Common myeloid progenitor, CD34-positive (primary cell): ENCODE measurements at regions not wholly inside any gene's neighbourhood (a gene's known extent, or its start where the extent isn't known, plus 50 kb on each side); places are given as distances from the start of the nearest gene placed in this dataset.
"Not testable (repeated sequence)": the region's sequence is repeated elsewhere in the genome, so short reads cannot be mapped to it uniquely, and the experiment has no call there.

ENCODE experiments used
- CTCF ChIA-PET: fragments of 350-600 bp; sonication (Branson Sonifier 250); formaldehyde crosslinking; loops from one replicate; lab custom pipeline; 2021; ENCODE audit warnings: antibody characterized with exemption; lab: Charles Lee
- POLR2A ChIA-PET: fragments of 350-600 bp; sonication (Branson Sonifier 250); formaldehyde crosslinking; loops from one replicate; lab custom pipeline; 2021; ENCODE audit warnings: antibody characterized with exemption; lab: Charles Lee
- DNase-seq, 3 donors: peaks; one replicate each; pipeline versions ENCODE4 v3.0.0 to v3.0.0-alpha.2; 2013
- H3K27ac ChIP-seq, 2 experiments: 1 replicate in 1 of 2; 2 replicates in 1 of 2; pipeline ENCODE4 v1.7.0; 2013; ENCODE audit warnings: inconsistent platforms in 2 of 2, low read length in 2 of 2, mild to moderate bottlenecking in 2 of 2, low read depth in 1 of 2, moderate library complexity in 1 of 2; ENCODE audit not compliant: severe bottlenecking in 2 of 2, insufficient read depth in 1 of 2, poor library complexity in 1 of 2
- H3K27me3 ChIP-seq, 5 experiments: replicated peaks in 2 of 5; 1 replicate in 3 of 5; 2 replicates in 2 of 5; pipeline versions ENCODE4 v1.6.1 to v1.7.0; 2013; ENCODE audit warnings: low read length in 4 of 5, mild to moderate bottlenecking in 2 of 5, moderate library complexity in 2 of 5, inconsistent platforms in 1 of 5; ENCODE audit not compliant: insufficient read depth in 5 of 5, control insufficient read depth in 4 of 5
- H3K36me3 ChIP-seq, 4 experiments: 1 replicate in 2 of 4; 2 replicates in 2 of 4; pipeline versions ENCODE4 v1.6.1 to v1.7.0; 2013; ENCODE audit warnings: low read length in 3 of 4, control low read depth in 1 of 4, mild to moderate bottlenecking in 1 of 4; ENCODE audit not compliant: control insufficient read depth in 4 of 4, insufficient read depth in 4 of 4
- H3K4me1 ChIP-seq, 4 experiments: 1 replicate in 3 of 4; 2 replicates in 1 of 4; pipeline versions ENCODE4 v1.6.1 to v1.7.1; 2013; ENCODE audit warnings: low read length in 3 of 4, mild to moderate bottlenecking in 3 of 4, control low read depth in 1 of 4, inconsistent platforms in 1 of 4, moderate library complexity in 1 of 4; ENCODE audit not compliant: control insufficient read depth in 4 of 4, insufficient read depth in 4 of 4; ENCODE audit errors: control extremely low read depth in 1 of 4
- H3K4me3 ChIP-seq, 7 experiments: 1 replicate in 4 of 7; 2 replicates in 3 of 7; pipeline versions ENCODE4 v1.5.1 to v1.7.0; 2013; ENCODE audit warnings: mild to moderate bottlenecking in 7 of 7, low read length in 6 of 7, moderate library complexity in 6 of 7, inconsistent platforms in 2 of 7, low read depth in 2 of 7, control low read depth in 1 of 7; ENCODE audit not compliant: insufficient read depth in 4 of 7, control insufficient read depth in 1 of 7; ENCODE audit errors: extremely low read depth in 1 of 7
- H3K9me3 ChIP-seq, 5 experiments: 1 replicate in 4 of 5; 2 replicates in 1 of 5; pipeline versions ENCODE4 v1.6.1 to v1.7.1; 2013; ENCODE audit warnings: low read length in 4 of 5, mild to moderate bottlenecking in 2 of 5, inconsistent platforms in 1 of 5, low read depth in 1 of 5, moderate library complexity in 1 of 5; ENCODE audit not compliant: control insufficient read depth in 4 of 5, insufficient read depth in 2 of 5; ENCODE audit errors: control extremely low read depth in 1 of 5
- WGBS: methylation state at CpG from one replicate; pipeline ENCODE4 v1.1.5; 2013; ENCODE audit not compliant: insufficient coverage; 5-methylcytosine and 5-hydroxymethylcytosine counted together

DNA sequence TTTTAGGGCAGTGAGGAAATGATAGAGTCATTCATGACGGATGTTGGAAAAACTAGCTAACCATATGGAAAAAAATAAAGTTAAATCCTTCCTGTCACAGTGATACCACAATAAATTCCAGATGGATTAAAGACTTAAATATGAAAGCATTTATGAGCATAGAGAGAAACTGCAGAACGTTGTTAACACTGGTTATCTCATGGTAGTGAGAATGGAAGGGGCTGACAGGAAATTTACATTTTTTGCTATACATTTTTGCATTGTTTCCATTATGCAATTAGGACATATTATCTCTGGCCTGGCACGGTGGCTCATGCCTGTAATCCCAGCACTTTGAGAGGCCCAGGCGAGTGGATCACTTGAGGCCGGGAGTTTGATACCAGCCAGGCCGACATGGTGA is 130.5 kb upstream of the VOPP1 start:
- DNase-seq, H3K27me3 ChIP-seq, H3K9me3 ChIP-seq, POLR2A ChIA-PET, H3K27ac ChIP-seq, CTCF ChIA-PET, H3K36me3 ChIP-seq, H3K4me3 ChIP-seq: not testable (repeated sequence)
- peaks cover 0 to 15% (median 7%) of the 10 kb centered on the region in 4 experiments for H3K4me1 ChIP-seq
- WGBS = 100% methylated on average over 2 of the region's 6 CpGs

- H3K36me3 ChIP-seq, CTCF ChIA-PET, DNase-seq, H3K9me3 ChIP-seq, H3K27ac ChIP-seq, H3K27me3 ChIP-seq, POLR2A ChIA-PET: not testable (repeated sequence)
- peaks cover 0 to 22% (median 14%) of the 10 kb centered on the region in 4 experiments for H3K4me1 ChIP-seq
- H3K4me3 ChIP-seq = peak overlapping the region in 1 of 7 experiments; percentile 19
- 97% methylated on average over 4 of the region's 5 CpGs for WGBS
Measured at GRCh38 chr7:55699450-55699842, 127.1 kb upstream of the VOPP1 start.

GRCh38 chr7:55698607-55699449 is 126.5 kb upstream of the VOPP1 start:
- H3K27me3 ChIP-seq, H3K36me3 ChIP-seq, H3K27ac ChIP-seq, POLR2A ChIA-PET, H3K9me3 ChIP-seq, CTCF ChIA-PET: not testable (repeated sequence)
- DNase-seq = peak; percentile 19 to 67 (median 58)
- Histone ChIP-seq H3K4me1 (peaks cover 0 to 23% (median 14%) of the 10 kb centered on the region in 4 experiments), H3K4me3 (peak overlapping the region in 2 of 7 experiments; percentile 19 to 23)
- 94% methylated on average over 2 of the region's 14 CpGs for WGBS

GRCh38 chr7:55695893-55696701 is 123.8 kb upstream of the VOPP1 start:
- CTCF ChIA-PET, DNase-seq, POLR2A ChIA-PET, H3K36me3 ChIP-seq, H3K27ac ChIP-seq, H3K9me3 ChIP-seq, H3K27me3 ChIP-seq, H3K4me3 ChIP-seq: not testable (repeated sequence)
- H3K4me1 ChIP-seq = peaks cover 0 to 25% (median 14%) of the 10 kb centered on the region in 4 experiments
- WGBS = no CpG with 5 or more reads among the region's 6 CpGs

- DNase-seq, H3K27me3 ChIP-seq, H3K27ac ChIP-seq, H3K36me3 ChIP-seq, H3K9me3 ChIP-seq, POLR2A ChIA-PET, CTCF ChIA-PET, H3K4me3 ChIP-seq: not testable (repeated sequence)
- peaks cover 0 to 22% (median 15%) of the 10 kb centered on the region in 4 experiments for H3K4me1 ChIP-seq
- 80% methylated on average over 1 of the region's 5 CpGs for WGBS
Measured at GRCh38 chr7:55694484-55694883, 122.2 kb upstream of the VOPP1 start.

DNA sequence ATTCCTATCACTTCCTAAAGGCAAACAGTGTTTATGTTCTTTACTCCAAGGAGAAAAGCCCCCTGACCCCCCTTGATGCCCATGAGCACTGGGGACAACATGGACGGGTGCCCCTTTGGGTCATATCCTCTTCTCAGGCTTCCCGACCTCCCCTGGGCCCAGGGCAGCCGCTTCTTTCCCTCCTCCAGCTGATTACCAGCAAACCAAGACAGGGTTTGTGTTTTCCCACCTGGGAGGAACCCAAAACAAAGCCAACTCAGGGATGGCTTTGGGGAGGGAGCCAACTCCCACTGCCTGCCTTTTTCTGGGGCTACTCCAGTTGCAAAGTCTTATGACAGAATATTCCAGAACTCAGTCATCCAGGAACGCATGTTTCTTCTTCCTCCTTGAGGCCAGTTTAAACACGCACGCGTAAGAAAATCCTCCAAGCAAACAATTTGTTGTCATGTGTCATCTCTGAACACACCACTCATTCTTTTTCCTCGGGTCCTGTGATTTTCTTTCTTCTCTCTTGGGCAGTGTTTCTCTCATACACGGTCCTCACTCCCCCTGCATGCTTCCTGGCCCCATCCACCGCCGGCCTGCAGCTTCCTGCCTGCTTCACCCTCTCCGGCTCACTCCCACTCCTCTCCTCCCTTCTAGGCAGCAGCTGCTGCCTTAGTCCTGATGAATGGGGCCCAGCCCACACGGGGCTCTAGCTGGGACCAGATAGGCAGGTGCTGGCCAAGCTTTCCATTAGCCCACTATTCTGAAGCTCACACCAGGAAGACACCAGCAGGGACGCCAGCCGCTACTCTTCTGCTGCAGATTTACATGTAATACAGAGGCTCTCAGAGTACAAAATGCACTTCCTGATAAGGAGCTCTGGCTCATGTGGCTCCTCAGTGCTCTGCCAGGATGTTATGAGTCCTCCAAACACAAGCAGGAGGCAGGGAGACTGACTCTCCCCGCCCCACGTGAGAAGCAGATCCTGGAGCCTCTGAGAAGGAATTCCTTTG is 116.7 kb upstream of the VOPP1 start:
- WGBS = 28% methylated on average over 8 of the region's 17 CpGs
- H3K27me3 ChIP-seq, CTCF ChIA-PET, DNase-seq, H3K4me3 ChIP-seq, POLR2A ChIA-PET, H3K36me3 ChIP-seq, H3K27ac ChIP-seq, H3K9me3 ChIP-seq: not testable (repeated sequence)
- peaks cover 0 to 11% (median 10%) of the 10 kb centered on the region in 4 experiments for H3K4me1 ChIP-seq
